Rectal smooth muscle tissue (tissue), 1 donor: ENCODE measurements at regions not wholly inside any gene's neighbourhood (a gene's known extent, or its start where the extent isn't known, plus 50 kb on each side); places are given as distances from the start of the nearest gene placed in this dataset.

Experiments
- H3K27ac ChIP-seq: one replicate; pipeline ENCODE4 v1.7.0; 2013; ENCODE audit warnings: low read depth, low read length, inconsistent platforms
- H3K27me3 ChIP-seq: one replicate; pipeline ENCODE4 v1.7.0; 2013; ENCODE audit warnings: low read length; ENCODE audit not compliant: control insufficient read depth, insufficient read depth
- H3K36me3 ChIP-seq: one replicate; pipeline ENCODE4 v1.7.0; 2013; ENCODE audit warnings: low read length; ENCODE audit not compliant: control insufficient read depth, insufficient read depth
- H3K4me1 ChIP-seq: one replicate; pipeline ENCODE4 v1.7.0; 2013; ENCODE audit warnings: low read length; ENCODE audit not compliant: control insufficient read depth, insufficient read depth
- H3K4me3 ChIP-seq: one replicate; pipeline ENCODE4 v1.7.0; 2013; ENCODE audit warnings: low read length
- H3K9ac ChIP-seq: one replicate; pipeline ENCODE4 v1.7.0; 2013; ENCODE audit warnings: low read length

- H3K27me3 ChIP-seq = no peaks in the 10 kb centered on the region
- H3K36me3 ChIP-seq = no peaks in the 10 kb centered on the region
- no peak overlapping the region for H3K4me3 ChIP-seq
- no peaks in the 10 kb centered on the region for H3K4me1 ChIP-seq
- no peak overlapping the region for H3K9ac ChIP-seq
- no peak overlapping the region for H3K27ac ChIP-seq
Measured at GRCh38 chr2:120600786-120601185, 134.9 kb upstream of the GLI2 start.

- Histone ChIP-seq H3K4me1 (no peaks in the 10 kb centered on the region), H3K9ac (no peak overlapping the region), H3K27me3 (no peaks in the 10 kb centered on the region), H3K4me3 (no peak overlapping the region), H3K36me3 (no peaks in the 10 kb centered on the region), H3K27ac (no peak overlapping the region)
Measured at GRCh38 chr2:120601566-120601965, 134.1 kb upstream of the GLI2 start.

- no peak overlapping the region for H3K27ac ChIP-seq
- H3K9ac ChIP-seq = no peak overlapping the region
- H3K36me3 ChIP-seq = no peaks in the 10 kb centered on the region
- no peaks in the 10 kb centered on the region for H3K27me3 ChIP-seq
- H3K4me1 ChIP-seq = no peaks in the 10 kb centered on the region
- no peak overlapping the region for H3K4me3 ChIP-seq
Measured at GRCh38 chr2:120602251-120602650, 133.4 kb upstream of the GLI2 start.

GRCh38 chr2:120604767-120605166, 130.9 kb upstream of the GLI2 start:
- no peaks in the 10 kb centered on the region for H3K4me1 ChIP-seq
- no peak overlapping the region for H3K4me3 ChIP-seq
- no peak overlapping the region for H3K27ac ChIP-seq
- H3K9ac ChIP-seq = no peak overlapping the region
- no peaks in the 10 kb centered on the region for H3K27me3 ChIP-seq
- H3K36me3 ChIP-seq = no peaks in the 10 kb centered on the region

- Histone ChIP-seq H3K9ac (no peak overlapping the region), H3K27ac (no peak overlapping the region), H3K4me3 (no peak overlapping the region), H3K36me3 (no peaks in the 10 kb centered on the region), H3K4me1 (no peaks in the 10 kb centered on the region), H3K27me3 (no peaks in the 10 kb centered on the region)
Measured at GRCh38 chr2:120605231-120605935, 130.3 kb upstream of the GLI2 start.

- Histone ChIP-seq H3K4me3 (no peak overlapping the region), H3K36me3 (no peaks in the 10 kb centered on the region), H3K9ac (no peak overlapping the region), H3K4me1 (no peaks in the 10 kb centered on the region), H3K27ac (no peak overlapping the region), H3K27me3 (no peaks in the 10 kb centered on the region)
Measured at GRCh38 chr2:120606280-120606679, 129.4 kb upstream of the GLI2 start.

GRCh38 chr2:120606931-120607330, 128.7 kb upstream of the GLI2 start:
- no peak overlapping the region for H3K9ac ChIP-seq
- no peaks in the 10 kb centered on the region for H3K27me3 ChIP-seq
- H3K36me3 ChIP-seq = no peaks in the 10 kb centered on the region
- no peaks in the 10 kb centered on the region for H3K4me1 ChIP-seq
- no peak overlapping the region for H3K4me3 ChIP-seq
- H3K27ac ChIP-seq = no peak overlapping the region

- no peak overlapping the region for H3K9ac ChIP-seq
Measured at GRCh38 chr2:120607506-120607905, 128.2 kb upstream of the GLI2 start.

GRCh38 chr2:120607996-120608395, 127.7 kb upstream of the GLI2 start:
- Histone ChIP-seq H3K27me3 (no peaks in the 10 kb centered on the region), H3K27ac (no peak overlapping the region), H3K4me1 (no peaks in the 10 kb centered on the region), H3K9ac (no peak overlapping the region), H3K4me3 (no peak overlapping the region), H3K36me3 (no peaks in the 10 kb centered on the region)

More at GRCh38 chr2:120607506-120607905, 128.2 kb upstream of the GLI2 start:
- Histone ChIP-seq H3K27me3 (no peaks in the 10 kb centered on the region), H3K36me3 (no peaks in the 10 kb centered on the region), H3K27ac (no peak overlapping the region), H3K4me3 (no peak overlapping the region), H3K4me1 (no peaks in the 10 kb centered on the region)

GRCh38 chr2:120609826-120610395, 125.8 kb upstream of the GLI2 start:
- no peaks in the 10 kb centered on the region for H3K4me1 ChIP-seq
- H3K27me3 ChIP-seq = no peaks in the 10 kb centered on the region
- H3K9ac ChIP-seq = no peak overlapping the region
- no peak overlapping the region for H3K4me3 ChIP-seq
- no peak overlapping the region for H3K27ac ChIP-seq
- no peaks in the 10 kb centered on the region for H3K36me3 ChIP-seq

- Histone ChIP-seq H3K4me3 (no peak overlapping the region), H3K9ac (no peak overlapping the region), H3K27ac (no peak overlapping the region), H3K36me3 (no peaks in the 10 kb centered on the region), H3K4me1 (no peaks in the 10 kb centered on the region), H3K27me3 (no peaks in the 10 kb centered on the region)
Measured at GRCh38 chr2:120611016-120611415, 124.7 kb upstream of the GLI2 start.

- Histone ChIP-seq H3K9ac (no peak overlapping the region), H3K27me3 (no peaks in the 10 kb centered on the region), H3K36me3 (no peaks in the 10 kb centered on the region), H3K27ac (no peak overlapping the region), H3K4me3 (no peak overlapping the region), H3K4me1 (no peaks in the 10 kb centered on the region)
Measured at GRCh38 chr2:120611961-120612360, 123.7 kb upstream of the GLI2 start.

GRCh38 chr2:120612471-120612870, 123.2 kb upstream of the GLI2 start:
- H3K27ac ChIP-seq = no peak overlapping the region
- H3K4me3 ChIP-seq = no peak overlapping the region
- no peaks in the 10 kb centered on the region for H3K36me3 ChIP-seq
- H3K9ac ChIP-seq = no peak overlapping the region
- no peaks in the 10 kb centered on the region for H3K4me1 ChIP-seq
- H3K27me3 ChIP-seq = no peaks in the 10 kb centered on the region
